ENCODE measurements at regions not wholly inside any gene's neighbourhood (a gene's known extent, or its start where the extent isn't known, plus 50 kb on each side); places are given as distances from the start of the nearest gene placed in this dataset.

GRCh38 chr2:8133363-8133762, 548.5 kb upstream of the ID2 start:
- Histone ChIP-seq H3K4me3 (ENCODE audit: insufficient read depth, low read depth, low read length, poor library complexity, severe bottlenecking) (no peak overlapping the region), H3K4me1 (ENCODE audit: control insufficient read depth, insufficient read depth, low read length, poor library complexity, severe bottlenecking) (no peaks in the 10 kb centered on the region), H3K27me3 (replicated peaks; ENCODE audit: control insufficient read depth, insufficient read depth, low read length, poor library complexity, severe bottlenecking) (no peaks in the 10 kb centered on the region), H3K9me3 (ENCODE audit: control insufficient read depth, low read length) (no peaks in the 10 kb centered on the region), H3K27ac (ENCODE audit: insufficient read depth, low read length, poor library complexity, severe bottlenecking) (no peak overlapping the region), H3K36me3 (ENCODE audit: control insufficient read depth, insufficient read depth, low read length) (no peaks in the 10 kb centered on the region)
- no peak for DNase-seq

- H3K4me1 ChIP-seq (ENCODE audit: control insufficient read depth, insufficient read depth, low read length, poor library complexity, severe bottlenecking): no peaks in the 10 kb centered on the region
- H3K4me3 ChIP-seq (ENCODE audit: insufficient read depth, low read depth, low read length, poor library complexity, severe bottlenecking): no peak overlapping the region
- no peaks in the 10 kb centered on the region for H3K27me3 ChIP-seq (replicated peaks; ENCODE audit: control insufficient read depth, insufficient read depth, low read length, poor library complexity, severe bottlenecking)
- DNase-seq: no peak
- H3K27ac ChIP-seq (ENCODE audit: insufficient read depth, low read length, poor library complexity, severe bottlenecking): no peak overlapping the region
- H3K36me3 ChIP-seq (ENCODE audit: control insufficient read depth, insufficient read depth, low read length): no peaks in the 10 kb centered on the region
- no peaks in the 10 kb centered on the region for H3K9me3 ChIP-seq (ENCODE audit: control insufficient read depth, low read length)
Measured at GRCh38 chr2:8133913-8134472, 547.9 kb upstream of the ID2 start.

DNA sequence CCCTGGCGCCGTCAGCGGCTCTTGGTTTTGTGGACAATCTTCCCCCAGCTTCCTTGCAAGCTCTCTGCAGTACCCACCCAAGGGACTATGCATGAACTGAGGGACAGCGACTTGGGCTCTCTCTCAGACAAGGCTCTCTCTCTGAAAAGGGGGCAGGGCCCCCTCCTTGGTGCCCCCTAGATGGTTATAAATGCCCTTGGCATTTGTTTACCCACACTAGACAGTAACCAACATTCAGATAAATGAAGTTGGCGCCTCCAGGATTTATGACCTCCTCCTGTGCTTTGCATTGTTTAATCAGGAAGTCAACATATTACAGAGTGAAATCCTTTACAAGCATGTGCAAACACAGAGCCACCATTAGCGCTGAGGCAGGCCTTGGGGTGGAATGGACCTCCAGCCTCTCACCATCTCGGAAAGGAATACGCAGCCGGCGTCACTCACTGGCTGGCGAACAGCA, 547.4 kb upstream of the ID2 start:
- Histone ChIP-seq H3K27me3 (replicated peaks; ENCODE audit: control insufficient read depth, insufficient read depth, low read length, poor library complexity, severe bottlenecking) (no peaks in the 10 kb centered on the region), H3K9me3 (ENCODE audit: control insufficient read depth, low read length) (no peaks in the 10 kb centered on the region), H3K4me1 (ENCODE audit: control insufficient read depth, insufficient read depth, low read length, poor library complexity, severe bottlenecking) (no peaks in the 10 kb centered on the region), H3K4me3 (ENCODE audit: insufficient read depth, low read depth, low read length, poor library complexity, severe bottlenecking) (no peak overlapping the region), H3K27ac (ENCODE audit: insufficient read depth, low read length, poor library complexity, severe bottlenecking) (no peak overlapping the region), H3K36me3 (ENCODE audit: control insufficient read depth, insufficient read depth, low read length) (no peaks in the 10 kb centered on the region)
- DNase-seq: no peak

- no peaks in the 10 kb centered on the region for H3K4me1 ChIP-seq (ENCODE audit: control insufficient read depth, insufficient read depth, low read length, poor library complexity, severe bottlenecking)
- H3K27ac ChIP-seq (ENCODE audit: insufficient read depth, low read length, poor library complexity, severe bottlenecking): no peak overlapping the region
- H3K4me3 ChIP-seq (ENCODE audit: insufficient read depth, low read depth, low read length, poor library complexity, severe bottlenecking): no peak overlapping the region
- H3K36me3 ChIP-seq (ENCODE audit: control insufficient read depth, insufficient read depth, low read length): no peaks in the 10 kb centered on the region
- H3K9me3 ChIP-seq (ENCODE audit: control insufficient read depth, low read length): no peaks in the 10 kb centered on the region
- no peaks in the 10 kb centered on the region for H3K27me3 ChIP-seq (replicated peaks; ENCODE audit: control insufficient read depth, insufficient read depth, low read length, poor library complexity, severe bottlenecking)
- no peak for DNase-seq
Measured at GRCh38 chr2:8134985-8135682, 546.7 kb upstream of the ID2 start.

DNA sequence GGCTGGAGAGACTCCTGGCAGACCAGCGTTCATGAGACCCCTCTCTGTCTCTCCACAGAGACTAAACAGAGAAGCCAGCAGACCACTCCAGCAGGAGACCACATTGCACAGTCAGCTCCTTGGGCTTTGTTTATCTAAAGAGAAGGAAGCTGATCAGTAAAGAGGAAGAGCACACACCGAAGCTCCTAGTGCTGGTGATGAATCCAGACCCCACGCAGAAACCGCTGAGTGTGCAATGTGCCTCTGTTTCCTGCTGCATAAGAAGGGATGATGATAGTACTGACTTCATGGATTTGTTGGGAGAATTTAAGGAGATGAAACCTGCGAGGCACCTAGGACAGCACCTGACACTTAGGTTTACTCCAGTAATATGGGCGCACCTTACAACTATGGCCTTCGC, 544.1 kb upstream of the ID2 start:
- Histone ChIP-seq H3K36me3 (ENCODE audit: control insufficient read depth, insufficient read depth, low read length) (no peaks in the 10 kb centered on the region), H3K9me3 (ENCODE audit: control insufficient read depth, low read length) (no peaks in the 10 kb centered on the region), H3K27ac (ENCODE audit: insufficient read depth, low read length, poor library complexity, severe bottlenecking) (no peak overlapping the region), H3K4me3 (ENCODE audit: insufficient read depth, low read depth, low read length, poor library complexity, severe bottlenecking) (no peak overlapping the region), H3K27me3 (replicated peaks; ENCODE audit: control insufficient read depth, insufficient read depth, low read length, poor library complexity, severe bottlenecking) (no peaks in the 10 kb centered on the region), H3K4me1 (ENCODE audit: control insufficient read depth, insufficient read depth, low read length, poor library complexity, severe bottlenecking) (no peaks in the 10 kb centered on the region)
- DNase-seq: no peak

DNA sequence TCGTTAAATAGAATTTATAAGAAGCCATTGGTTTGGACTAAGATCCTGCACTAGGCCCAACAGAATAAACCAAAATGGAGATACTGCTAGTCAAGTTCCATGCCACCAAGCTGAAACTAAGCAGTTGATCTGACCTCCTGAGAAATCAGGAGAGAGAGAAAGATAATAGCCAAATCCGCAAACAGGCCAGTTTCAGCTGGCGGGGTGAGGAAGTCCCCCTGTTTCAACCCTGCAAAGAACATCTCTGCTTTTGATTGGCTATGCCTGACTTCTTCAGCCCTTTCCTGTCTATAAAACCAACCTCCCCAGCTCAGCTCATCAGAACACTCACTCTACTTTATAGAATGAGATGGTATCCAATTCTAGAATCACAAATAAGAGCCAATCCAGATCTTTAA, 543.3 kb upstream of the ID2 start:
- Histone ChIP-seq H3K27me3 (replicated peaks; ENCODE audit: control insufficient read depth, insufficient read depth, low read length, poor library complexity, severe bottlenecking) (no peaks in the 10 kb centered on the region), H3K4me3 (ENCODE audit: insufficient read depth, low read depth, low read length, poor library complexity, severe bottlenecking) (no peak overlapping the region), H3K27ac (ENCODE audit: insufficient read depth, low read length, poor library complexity, severe bottlenecking) (no peak overlapping the region), H3K4me1 (ENCODE audit: control insufficient read depth, insufficient read depth, low read length, poor library complexity, severe bottlenecking) (no peaks in the 10 kb centered on the region), H3K9me3 (ENCODE audit: control insufficient read depth, low read length) (no peaks in the 10 kb centered on the region), H3K36me3 (ENCODE audit: control insufficient read depth, insufficient read depth, low read length) (no peaks in the 10 kb centered on the region)
- no peak for DNase-seq

- Histone ChIP-seq H3K27me3 (replicated peaks; ENCODE audit: control insufficient read depth, insufficient read depth, low read length, poor library complexity, severe bottlenecking) (no peaks in the 10 kb centered on the region), H3K9me3 (ENCODE audit: control insufficient read depth, low read length) (no peaks in the 10 kb centered on the region), H3K4me1 (ENCODE audit: control insufficient read depth, insufficient read depth, low read length, poor library complexity, severe bottlenecking) (no peaks in the 10 kb centered on the region), H3K4me3 (ENCODE audit: insufficient read depth, low read depth, low read length, poor library complexity, severe bottlenecking) (no peak overlapping the region), H3K36me3 (ENCODE audit: control insufficient read depth, insufficient read depth, low read length) (no peaks in the 10 kb centered on the region), H3K27ac (ENCODE audit: insufficient read depth, low read length, poor library complexity, severe bottlenecking) (no peak overlapping the region)
- DNase-seq: no peak
Measured at GRCh38 chr2:8138923-8139667, 542.8 kb upstream of the ID2 start.

DNA sequence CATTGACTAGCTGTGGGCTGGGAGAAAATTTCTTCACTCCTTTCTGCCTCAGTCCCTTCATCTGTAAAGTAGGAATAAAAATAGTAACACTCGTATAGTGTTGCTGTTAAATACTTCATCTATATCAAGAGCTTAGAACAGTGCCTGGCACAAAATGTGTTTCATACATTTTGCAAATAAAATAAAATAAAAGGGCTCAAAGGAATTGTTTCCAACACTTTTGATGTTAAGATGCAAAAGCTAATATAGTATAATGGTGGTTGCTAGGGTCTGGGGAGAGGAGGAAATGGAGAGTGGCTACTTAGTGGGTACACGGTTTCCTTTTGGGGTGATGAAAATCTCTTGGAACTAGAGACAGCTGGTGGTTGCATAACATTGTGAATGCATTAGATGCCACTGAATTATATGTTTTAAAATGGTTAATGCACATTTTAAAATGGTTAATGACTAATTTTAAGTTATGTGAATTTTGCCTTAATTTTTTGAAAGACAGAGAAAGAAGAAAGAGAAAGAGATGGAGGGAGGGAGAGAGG, 542.1 kb upstream of the ID2 start:
- Histone ChIP-seq H3K27me3 (replicated peaks; ENCODE audit: control insufficient read depth, insufficient read depth, low read length, poor library complexity, severe bottlenecking) (no peaks in the 10 kb centered on the region), H3K4me1 (ENCODE audit: control insufficient read depth, insufficient read depth, low read length, poor library complexity, severe bottlenecking) (no peaks in the 10 kb centered on the region), H3K27ac (ENCODE audit: insufficient read depth, low read length, poor library complexity, severe bottlenecking) (no peak overlapping the region), H3K9me3 (ENCODE audit: control insufficient read depth, low read length) (no peaks in the 10 kb centered on the region), H3K4me3 (ENCODE audit: insufficient read depth, low read depth, low read length, poor library complexity, severe bottlenecking) (no peak overlapping the region), H3K36me3 (ENCODE audit: control insufficient read depth, insufficient read depth, low read length) (no peaks in the 10 kb centered on the region)
- DNase-seq: no peak

- H3K27me3 ChIP-seq (replicated peaks; ENCODE audit: control insufficient read depth, insufficient read depth, low read length, poor library complexity, severe bottlenecking): no peaks in the 10 kb centered on the region
- no peak overlapping the region for H3K4me3 ChIP-seq (ENCODE audit: insufficient read depth, low read depth, low read length, poor library complexity, severe bottlenecking)
- no peak for DNase-seq
- no peaks in the 10 kb centered on the region for H3K9me3 ChIP-seq (ENCODE audit: control insufficient read depth, low read length)
- H3K27ac ChIP-seq (ENCODE audit: insufficient read depth, low read length, poor library complexity, severe bottlenecking): no peak overlapping the region
- H3K36me3 ChIP-seq (ENCODE audit: control insufficient read depth, insufficient read depth, low read length): no peaks in the 10 kb centered on the region
- H3K4me1 ChIP-seq (ENCODE audit: control insufficient read depth, insufficient read depth, low read length, poor library complexity, severe bottlenecking): no peaks in the 10 kb centered on the region
Measured at GRCh38 chr2:8141079-8141707, 540.7 kb upstream of the ID2 start.

DNA sequence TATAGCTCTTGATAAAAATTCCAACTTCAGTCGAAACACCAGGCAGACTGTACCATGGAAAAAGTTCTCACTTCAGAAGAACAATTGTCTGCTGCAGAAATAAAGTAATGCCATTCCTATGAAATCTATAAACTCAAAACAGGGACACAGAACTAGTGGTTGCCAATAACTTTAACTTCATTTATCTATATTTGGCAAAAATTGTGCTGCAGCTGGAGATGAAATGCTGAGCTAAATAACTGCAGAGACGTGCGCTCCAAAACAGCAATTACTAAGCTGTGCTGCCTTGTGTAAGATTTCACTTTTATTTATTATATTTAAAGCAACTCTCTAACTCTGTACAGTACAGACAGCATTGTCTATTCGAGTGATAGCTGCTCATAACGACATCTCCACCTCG, 540.1 kb upstream of the ID2 start:
- Histone ChIP-seq H3K27ac (ENCODE audit: insufficient read depth, low read length, poor library complexity, severe bottlenecking) (no peak overlapping the region), H3K4me3 (ENCODE audit: insufficient read depth, low read depth, low read length, poor library complexity, severe bottlenecking) (no peak overlapping the region), H3K4me1 (ENCODE audit: control insufficient read depth, insufficient read depth, low read length, poor library complexity, severe bottlenecking) (no peaks in the 10 kb centered on the region), H3K27me3 (replicated peaks; ENCODE audit: control insufficient read depth, insufficient read depth, low read length, poor library complexity, severe bottlenecking) (no peaks in the 10 kb centered on the region), H3K36me3 (ENCODE audit: control insufficient read depth, insufficient read depth, low read length) (no peaks in the 10 kb centered on the region), H3K9me3 (ENCODE audit: control insufficient read depth, low read length) (no peaks in the 10 kb centered on the region)
- no peak for DNase-seq

All from effector memory CD4-positive, alpha-beta T cell (primary cell).